ENCODE measurements at regions not wholly inside any gene's neighbourhood (a gene's known extent, or its start where the extent isn't known, plus 50 kb on each side); places are given as distances from the start of the nearest gene placed in this dataset.

- Histone ChIP-seq H3K36me3 (ENCODE audit: control insufficient read depth, insufficient read depth, low read length) (no peaks in the 10 kb centered on the region), H3K9me3 (ENCODE audit: control insufficient read depth, insufficient read depth, low read length) (no peaks in the 10 kb centered on the region)
- H3K36me3 Mint-ChIP-seq = no peaks in the 10 kb centered on the region
These were observed 162.0 kb downstream of the IPO8 start for GRCh38 chr12:30533558-30534265.

GRCh38 chr12:30531731-30532678, 163.7 kb downstream of the IPO8 start:
- no peaks in the 10 kb centered on the region for H3K4me1 ChIP-seq (ENCODE audit: control insufficient read depth, insufficient read depth, low read length)
- no peaks in the 10 kb centered on the region for H3K36me3 ChIP-seq (ENCODE audit: control insufficient read depth, insufficient read depth, low read length)
- H3K27me3 Mint-ChIP-seq (ENCODE audit: low read depth in 2 of 2) = peaks cover 0 to 2% of the 10 kb centered on the region in 2 donors
- no peak for DNase-seq
- H3K9me3 Mint-ChIP-seq = no peaks in the 10 kb centered on the region
- H3K27ac Mint-ChIP-seq = no peak overlapping the region
- H3K36me3 Mint-ChIP-seq = no peaks in the 10 kb centered on the region
- no peak for ATAC-seq
- H3K9me3 ChIP-seq (ENCODE audit: control insufficient read depth, insufficient read depth, low read length) = no peaks in the 10 kb centered on the region
- H3K27ac ChIP-seq (ENCODE audit: low read length) = no peak overlapping the region
- WGBS (ENCODE audit: insufficient coverage) = 89% methylated on average over 8 of the region's 8 CpGs
- H3K4me3 Mint-ChIP-seq = no peak overlapping the region
- H3K4me3 ChIP-seq (ENCODE audit: low read length) = no peak overlapping the region
- no peaks in the 10 kb centered on the region for H3K4me1 Mint-ChIP-seq
- H3K27me3 ChIP-seq (ENCODE audit: control insufficient read depth, insufficient read depth, low read length) = no peaks in the 10 kb centered on the region
- intact Hi-C loops (cut with micrococcal nuclease) = no loop called here
- TF ChIP-seq CTCF (IDR thresholded peaks at IDR 0.05) = no peak

More at GRCh38 chr12:30533558-30534265, 162.0 kb downstream of the IPO8 start:
- H3K27ac ChIP-seq (ENCODE audit: low read length) = no peak overlapping the region
- 82% methylated on average over 5 of the region's 5 CpGs for WGBS (ENCODE audit: insufficient coverage)
- TF ChIP-seq CTCF (IDR thresholded peaks at IDR 0.05) = no peak
- Mint-ChIP-seq H3K4me1 (no peaks in the 10 kb centered on the region), H3K27me3 (ENCODE audit: low read depth in 2 of 2) (no peaks in the 10 kb centered on the region), H3K4me3 (no peak overlapping the region), H3K9me3 (no peaks in the 10 kb centered on the region), H3K27ac (no peak overlapping the region)
- H3K4me3 ChIP-seq (ENCODE audit: low read length) = no peak overlapping the region
- H3K4me1 ChIP-seq (ENCODE audit: control insufficient read depth, insufficient read depth, low read length) = no peaks in the 10 kb centered on the region
- intact Hi-C loops (cut with micrococcal nuclease) = no loop called here
- no peak for DNase-seq
- ATAC-seq = no peak
- H3K27me3 ChIP-seq (ENCODE audit: control insufficient read depth, insufficient read depth, low read length) = no peaks in the 10 kb centered on the region

GRCh38 chr12:30529489-30530269, 166.0 kb downstream of the IPO8 start:
- 74% methylated on average over 4 of the region's 4 CpGs for WGBS (ENCODE audit: insufficient coverage)
- Mint-ChIP-seq H3K4me3 (no peak overlapping the region), H3K4me1 (no peaks in the 10 kb centered on the region), H3K27ac (no peak overlapping the region), H3K9me3 (no peaks in the 10 kb centered on the region), H3K27me3 (ENCODE audit: low read depth in 2 of 2) (peaks cover 0 to 2% of the 10 kb centered on the region in 2 donors), H3K36me3 (no peaks in the 10 kb centered on the region)
- no peaks in the 10 kb centered on the region for H3K27me3 ChIP-seq (ENCODE audit: control insufficient read depth, insufficient read depth, low read length)
- intact Hi-C loops (cut with micrococcal nuclease) = no loop called here
- H3K4me1 ChIP-seq (ENCODE audit: control insufficient read depth, insufficient read depth, low read length) = no peaks in the 10 kb centered on the region
- no peak overlapping the region for H3K4me3 ChIP-seq (ENCODE audit: low read length)
- ATAC-seq (no peak), DNase-seq (no peak)
- no peaks in the 10 kb centered on the region for H3K9me3 ChIP-seq (ENCODE audit: control insufficient read depth, insufficient read depth, low read length)
- no peak for TF ChIP-seq CTCF (IDR thresholded peaks at IDR 0.05)
- H3K36me3 ChIP-seq (ENCODE audit: control insufficient read depth, insufficient read depth, low read length) = no peaks in the 10 kb centered on the region
- no peak overlapping the region for H3K27ac ChIP-seq (ENCODE audit: low read length)

All from natural killer cell (primary cell).